ENCODE measurements at regions not wholly inside any gene's neighbourhood (a gene's known extent, or its start where the extent isn't known, plus 50 kb on each side); places are given as distances from the start of the nearest gene placed in this dataset.

DNA sequence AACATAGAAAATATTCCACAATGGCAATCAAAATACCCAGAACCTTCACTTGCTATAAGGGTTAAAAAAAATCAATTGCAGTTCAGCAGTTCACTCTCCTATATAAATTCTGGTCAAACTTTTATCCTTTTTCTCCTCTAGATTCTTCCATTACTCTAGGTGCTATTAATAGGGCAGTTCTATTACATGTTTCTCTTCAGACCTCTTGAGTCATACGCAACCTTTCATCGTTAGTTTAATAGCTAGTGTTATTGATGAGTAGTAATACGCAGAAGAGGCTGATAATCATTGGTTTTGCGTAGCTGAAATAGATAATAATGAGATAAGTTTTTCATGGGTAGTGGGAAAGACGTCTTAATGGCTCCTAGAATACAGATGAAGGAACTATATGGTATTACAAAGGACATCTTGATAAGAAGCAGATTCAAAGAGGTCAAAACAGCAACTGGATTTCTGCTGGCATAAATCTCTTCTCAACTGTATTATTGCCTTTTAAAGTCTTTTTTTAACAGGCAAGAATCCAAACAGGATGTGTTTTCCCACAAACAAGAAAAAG, 118.3 kb upstream of the STARD13 start:
- TF ChIP-seq HNF4G (IDR thresholded peaks at IDR 0.05) (no peak), GABPA (IDR thresholded peaks at IDR 0.05 in 1 of 2, conservative IDR thresholded peaks at IDR 0.05 in 1 of 2) (no peak), SP1 (IDR thresholded peaks at IDR 0.05) (no peak), YY1 (IDR thresholded peaks at IDR 0.05) (no peak), FOXA2 (IDR thresholded peaks at IDR 0.05) (no peak), RAD21 (IDR thresholded peaks at IDR 0.05) (no peak), EGR1 (IDR thresholded peaks at IDR 0.05; ENCODE audit: low read depth in 2 of 2) (no peak), FOXA1 (IDR thresholded peaks at IDR 0.05) (no peak), RXRA (IDR thresholded peaks at IDR 0.05) (no peak)
- TF ChIP-seq, protein P1, sequence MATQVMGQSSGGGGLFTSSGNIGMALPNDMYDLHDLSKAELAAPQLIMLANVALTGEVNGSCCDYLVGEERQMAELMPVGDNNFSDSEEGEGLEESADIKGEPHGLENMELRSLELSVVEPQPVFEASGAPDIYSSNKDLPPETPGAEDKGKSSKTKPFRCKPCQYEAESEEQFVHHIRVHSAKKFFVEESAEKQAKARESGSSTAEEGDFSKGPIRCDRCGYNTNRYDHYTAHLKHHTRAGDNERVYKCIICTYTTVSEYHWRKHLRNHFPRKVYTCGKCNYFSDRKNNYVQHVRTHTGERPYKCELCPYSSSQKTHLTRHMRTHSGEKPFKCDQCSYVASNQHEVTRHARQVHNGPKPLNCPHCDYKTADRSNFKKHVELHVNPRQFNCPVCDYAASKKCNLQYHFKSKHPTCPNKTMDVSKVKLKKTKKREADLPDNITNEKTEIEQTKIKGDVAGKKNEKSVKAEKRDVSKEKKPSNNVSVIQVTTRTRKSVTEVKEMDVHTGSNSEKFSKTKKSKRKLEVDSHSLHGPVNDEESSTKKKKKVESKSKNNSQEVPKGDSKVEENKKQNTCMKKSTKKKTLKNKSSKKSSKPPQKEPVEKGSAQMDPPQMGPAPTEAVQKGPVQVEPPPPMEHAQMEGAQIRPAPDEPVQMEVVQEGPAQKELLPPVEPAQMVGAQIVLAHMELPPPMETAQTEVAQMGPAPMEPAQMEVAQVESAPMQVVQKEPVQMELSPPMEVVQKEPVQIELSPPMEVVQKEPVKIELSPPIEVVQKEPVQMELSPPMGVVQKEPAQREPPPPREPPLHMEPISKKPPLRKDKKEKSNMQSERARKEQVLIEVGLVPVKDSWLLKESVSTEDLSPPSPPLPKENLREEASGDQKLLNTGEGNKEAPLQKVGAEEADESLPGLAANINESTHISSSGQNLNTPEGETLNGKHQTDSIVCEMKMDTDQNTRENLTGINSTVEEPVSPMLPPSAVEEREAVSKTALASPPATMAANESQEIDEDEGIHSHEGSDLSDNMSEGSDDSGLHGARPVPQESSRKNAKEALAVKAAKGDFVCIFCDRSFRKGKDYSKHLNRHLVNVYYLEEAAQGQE (IDR thresholded peaks at IDR 0.05), result no peak
- TF ChIP-seq, protein P2, sequence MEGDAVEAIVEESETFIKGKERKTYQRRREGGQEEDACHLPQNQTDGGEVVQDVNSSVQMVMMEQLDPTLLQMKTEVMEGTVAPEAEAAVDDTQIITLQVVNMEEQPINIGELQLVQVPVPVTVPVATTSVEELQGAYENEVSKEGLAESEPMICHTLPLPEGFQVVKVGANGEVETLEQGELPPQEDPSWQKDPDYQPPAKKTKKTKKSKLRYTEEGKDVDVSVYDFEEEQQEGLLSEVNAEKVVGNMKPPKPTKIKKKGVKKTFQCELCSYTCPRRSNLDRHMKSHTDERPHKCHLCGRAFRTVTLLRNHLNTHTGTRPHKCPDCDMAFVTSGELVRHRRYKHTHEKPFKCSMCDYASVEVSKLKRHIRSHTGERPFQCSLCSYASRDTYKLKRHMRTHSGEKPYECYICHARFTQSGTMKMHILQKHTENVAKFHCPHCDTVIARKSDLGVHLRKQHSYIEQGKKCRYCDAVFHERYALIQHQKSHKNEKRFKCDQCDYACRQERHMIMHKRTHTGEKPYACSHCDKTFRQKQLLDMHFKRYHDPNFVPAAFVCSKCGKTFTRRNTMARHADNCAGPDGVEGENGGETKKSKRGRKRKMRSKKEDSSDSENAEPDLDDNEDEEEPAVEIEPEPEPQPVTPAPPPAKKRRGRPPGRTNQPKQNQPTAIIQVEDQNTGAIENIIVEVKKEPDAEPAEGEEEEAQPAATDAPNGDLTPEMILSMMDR (IDR thresholded peaks at IDR 0.05; ENCODE audit: low read depth, low read length, missing input control), result no peak
- TF ChIP-seq, protein P3, sequence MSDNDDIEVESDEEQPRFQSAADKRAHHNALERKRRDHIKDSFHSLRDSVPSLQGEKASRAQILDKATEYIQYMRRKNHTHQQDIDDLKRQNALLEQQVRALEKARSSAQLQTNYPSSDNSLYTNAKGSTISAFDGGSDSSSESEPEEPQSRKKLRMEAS (IDR thresholded peaks at IDR 0.05), result no peak
- TF ChIP-seq, protein P4, sequence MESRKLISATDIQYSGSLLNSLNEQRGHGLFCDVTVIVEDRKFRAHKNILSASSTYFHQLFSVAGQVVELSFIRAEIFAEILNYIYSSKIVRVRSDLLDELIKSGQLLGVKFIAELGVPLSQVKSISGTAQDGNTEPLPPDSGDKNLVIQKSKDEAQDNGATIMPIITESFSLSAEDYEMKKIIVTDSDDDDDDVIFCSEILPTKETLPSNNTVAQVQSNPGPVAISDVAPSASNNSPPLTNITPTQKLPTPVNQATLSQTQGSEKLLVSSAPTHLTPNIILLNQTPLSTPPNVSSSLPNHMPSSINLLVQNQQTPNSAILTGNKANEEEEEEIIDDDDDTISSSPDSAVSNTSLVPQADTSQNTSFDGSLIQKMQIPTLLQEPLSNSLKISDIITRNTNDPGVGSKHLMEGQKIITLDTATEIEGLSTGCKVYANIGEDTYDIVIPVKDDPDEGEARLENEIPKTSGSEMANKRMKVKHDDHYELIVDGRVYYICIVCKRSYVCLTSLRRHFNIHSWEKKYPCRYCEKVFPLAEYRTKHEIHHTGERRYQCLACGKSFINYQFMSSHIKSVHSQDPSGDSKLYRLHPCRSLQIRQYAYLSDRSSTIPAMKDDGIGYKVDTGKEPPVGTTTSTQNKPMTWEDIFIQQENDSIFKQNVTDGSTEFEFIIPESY (IDR thresholded peaks at IDR 0.05), result no peak
